MM.1S (cell line): ENCODE measurements at regions not wholly inside any gene's neighbourhood (a gene's known extent, or its start where the extent isn't known, plus 50 kb on each side); places are given as distances from the start of the nearest gene placed in this dataset.

Source experiments
- CTCF ChIP-seq: fragments of 300-600 bp; sonication (generic); IDR thresholded peaks from 2 replicates; pipeline ENCODE4 v1.5.1; 2016; ENCODE audit warnings: antibody characterized with exemption, low read length, mixed read lengths
- EZH2 ChIP-seq: fragments of 300-600 bp; sonication (generic); optimal IDR thresholded peaks from 2 replicates; pipeline ENCODE3; 2017; ENCODE audit warnings: low read depth, mild to moderate bottlenecking, antibody characterized with exemption, low read length, mixed read lengths
- EZH2phosphoT487 ChIP-seq: fragments of 300-600 bp; sonication (generic); IDR thresholded peaks from 2 replicates; pipeline ENCODE4 v1.6.1; 2018; ENCODE audit warnings: antibody characterized with exemption, low read length

DNA sequence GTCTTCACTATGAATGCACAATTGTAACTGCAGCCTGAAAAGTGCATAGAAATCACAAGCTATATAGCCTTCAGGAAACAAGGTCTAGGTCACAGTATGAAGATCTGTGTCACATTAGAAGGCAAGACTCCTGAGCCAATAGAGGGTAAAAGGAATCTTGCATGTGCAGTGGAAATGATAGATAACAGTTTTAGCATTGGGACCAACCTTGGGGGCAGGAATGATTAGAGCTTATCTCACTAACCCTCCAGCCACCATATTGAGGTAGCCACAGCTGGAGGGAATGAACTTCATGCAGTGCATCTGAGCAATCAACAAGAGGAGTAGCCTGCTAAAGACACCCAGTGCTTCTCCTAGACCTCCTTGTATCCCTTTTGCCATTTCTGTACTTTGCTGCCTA is 390.1 kb downstream of the LTN1 start:
- TF ChIP-seq CTCF = no peak
- TF ChIP-seq EZH2phosphoT487 = no peak
- no peak for TF ChIP-seq EZH2
